SK-N-SH treated with all-trans-retinoic acid at 6 μM for 48 hours (cell line): ENCODE measurements at regions not wholly inside any gene's neighbourhood (a gene's known extent, or its start where the extent isn't known, plus 50 kb on each side); places are given as distances from the start of the nearest gene placed in this dataset.

ENCODE experiments used
- BACH2 ChIP-seq: fragments of 250-450 bp; sonication (Bioruptor Pico); IDR thresholded peaks from 2 replicates; pipeline ENCODE4 v1.9.0; 2021; ENCODE audit warnings: mild to moderate bottlenecking, borderline replicate concordance
- CREB5 ChIP-seq: fragments of 250-450 bp; sonication (Bioruptor Pico); IDR thresholded peaks from 2 replicates; pipeline ENCODE4 v1.5.1; 2020; ENCODE audit warnings: low read depth, mild to moderate bottlenecking, moderate library complexity
- CSDC2 ChIP-seq: fragments of 250-450 bp; sonication (Bioruptor Pico); IDR thresholded peaks from 2 replicates; pipeline ENCODE4 v1.5.0; 2020; ENCODE audit warnings: mild to moderate bottlenecking, moderate library complexity
- RARB ChIP-seq: fragments of 250-450 bp; sonication (Bioruptor Pico); IDR thresholded peaks from 2 replicates; pipeline ENCODE4 v1.8.0; 2021; ENCODE audit warnings: mild to moderate bottlenecking, moderate library complexity
- TCF4 ChIP-seq: fragments of 250-450 bp; sonication (Bioruptor Pico); IDR thresholded peaks from 2 replicates; pipeline ENCODE4 v1.8.0; 2021; ENCODE audit warnings: mild to moderate bottlenecking, moderate library complexity, borderline replicate concordance

- TF ChIP-seq RARB (CRISPR knock-in tag) (no peak), CSDC2 (CRISPR knock-in tag) (no peak), CREB5 (CRISPR knock-in tag) (no peak), TCF4 (CRISPR knock-in tag) (no peak), BACH2 (CRISPR knock-in tag) (no peak)
Measured at GRCh38 chr7:130823060-130823459, 89.1 kb upstream of the KLF14 start.
